LNCAP (cell line): ENCODE measurements at regions not wholly inside any gene's neighbourhood (a gene's known extent, or its start where the extent isn't known, plus 50 kb on each side); places are given as distances from the start of the nearest gene placed in this dataset.

Source experiments
- CTCF ChIP-seq: fragments of 450-650 bp; IDR thresholded peaks from 2 replicates; pipeline ENCODE4 v1.5.1; 2017; ENCODE audit warnings: mild to moderate bottlenecking

DNA sequence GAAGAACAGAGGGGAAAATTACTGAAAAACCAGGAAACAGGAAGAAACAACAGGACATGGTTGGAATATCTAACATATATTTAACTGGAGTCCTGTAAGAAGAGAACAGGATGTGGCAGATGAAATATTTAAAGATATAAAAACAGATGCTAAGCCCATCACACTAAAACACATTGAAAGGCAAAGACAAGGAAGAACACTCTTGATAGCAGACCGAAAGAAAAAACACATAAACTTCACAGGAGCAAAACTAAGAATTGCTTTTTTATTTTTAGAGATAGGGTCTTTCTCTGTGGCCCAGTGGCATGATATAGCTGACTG lies 324.4 kb upstream of the ARRDC3 start:
- TF ChIP-seq CTCF, result no peak

DNA sequence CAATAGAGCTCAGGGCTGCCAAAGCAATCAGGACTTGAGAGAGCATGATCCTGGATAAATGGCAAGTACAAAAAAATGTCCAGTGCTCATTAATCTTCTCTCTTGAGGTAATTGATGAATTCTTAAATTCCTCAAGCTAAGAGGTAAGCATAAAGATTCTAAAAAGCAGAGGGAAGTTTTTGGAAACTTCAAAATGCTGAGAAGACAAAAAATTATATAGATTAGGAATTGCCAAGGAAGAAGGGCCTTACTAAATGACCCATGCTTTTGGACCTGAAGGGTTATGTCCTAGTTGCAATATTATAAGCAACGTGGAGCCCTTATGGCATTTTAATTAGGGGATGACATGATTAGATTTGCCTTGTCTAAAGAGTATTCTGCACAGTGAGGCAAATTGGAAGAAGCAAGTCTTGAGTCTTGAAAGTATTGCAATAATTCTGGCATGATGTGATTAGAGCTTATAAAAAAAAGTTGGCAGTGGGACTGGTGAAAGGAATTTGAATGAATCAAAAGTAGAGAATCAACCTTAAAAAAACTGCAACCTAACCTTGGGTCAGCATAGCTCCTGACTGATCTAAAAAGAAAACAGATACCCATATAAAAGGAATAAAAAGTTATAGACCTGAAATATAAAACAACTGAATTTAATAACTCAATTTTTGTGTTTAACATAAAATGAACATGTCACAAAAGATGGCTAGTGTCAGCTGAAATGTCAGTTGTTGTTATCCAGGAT lies 323.8 kb upstream of the ARRDC3 start:
- no peak for TF ChIP-seq CTCF

DNA sequence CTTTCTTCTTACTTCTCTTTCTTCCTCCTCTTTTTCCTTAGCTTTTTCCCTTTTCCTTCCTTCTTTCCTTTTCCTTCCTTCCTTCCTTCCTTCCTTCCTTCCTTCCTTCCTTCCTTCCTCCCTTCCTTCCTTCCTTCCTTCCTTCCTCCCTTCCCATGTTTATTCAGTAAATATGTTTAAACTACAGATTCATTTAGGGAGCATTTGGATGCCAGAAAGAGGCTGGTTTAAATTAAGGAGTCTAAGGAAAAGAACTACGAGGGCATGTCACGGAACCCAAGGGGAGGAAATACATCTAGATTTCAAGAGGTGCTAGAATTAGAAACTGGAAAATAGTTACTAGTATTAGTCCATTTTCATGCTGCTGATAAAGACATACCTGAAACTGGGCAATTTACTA lies 320.0 kb upstream of the ARRDC3 start:
- no peak for TF ChIP-seq CTCF

DNA sequence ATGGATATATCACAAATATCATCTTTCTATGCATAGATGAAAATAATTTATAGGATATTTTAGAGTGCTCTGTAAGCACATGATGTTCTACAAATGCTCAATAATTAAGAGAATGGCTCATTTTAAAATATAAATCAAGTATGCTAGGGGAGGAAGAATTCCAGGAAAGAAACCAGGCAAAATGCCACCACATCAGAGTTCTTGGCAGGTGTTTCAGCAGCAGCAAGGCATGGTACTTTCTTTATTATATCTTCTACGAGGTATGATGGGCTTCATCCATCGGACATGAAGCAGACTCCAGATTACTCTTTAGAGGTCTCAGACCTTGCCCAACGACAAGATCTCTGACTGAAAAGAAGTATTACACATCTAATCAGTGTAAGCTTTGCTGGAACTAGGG lies 316.3 kb upstream of the ARRDC3 start:
- TF ChIP-seq CTCF, result no peak

GRCh38 chr5:91691592-91691991 lies 308.5 kb upstream of the ARRDC3 start:
- TF ChIP-seq CTCF, result no peak

- no peak for TF ChIP-seq CTCF
These were observed 307.8 kb upstream of the ARRDC3 start for GRCh38 chr5:91690921-91691320.

DNA sequence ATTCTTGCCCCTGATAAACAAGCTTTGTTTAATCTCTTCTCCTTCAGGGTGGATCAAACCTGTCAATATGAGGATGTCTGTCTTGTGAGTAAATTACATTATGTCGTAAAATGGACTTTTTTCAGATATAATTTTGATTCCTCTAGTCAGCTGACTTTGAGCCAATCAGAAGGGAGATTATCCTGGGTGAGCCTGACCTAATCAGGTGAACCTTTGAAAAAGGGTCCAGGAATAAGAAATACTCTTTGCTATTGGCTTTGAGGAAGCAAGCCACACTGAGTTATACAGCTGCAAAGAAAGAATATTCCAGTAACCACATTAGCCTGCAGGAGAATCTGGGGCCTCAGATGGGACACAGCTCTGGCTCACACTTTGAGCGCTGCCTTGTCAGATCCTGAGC lies 304.3 kb upstream of the ARRDC3 start:
- no peak for TF ChIP-seq CTCF

DNA sequence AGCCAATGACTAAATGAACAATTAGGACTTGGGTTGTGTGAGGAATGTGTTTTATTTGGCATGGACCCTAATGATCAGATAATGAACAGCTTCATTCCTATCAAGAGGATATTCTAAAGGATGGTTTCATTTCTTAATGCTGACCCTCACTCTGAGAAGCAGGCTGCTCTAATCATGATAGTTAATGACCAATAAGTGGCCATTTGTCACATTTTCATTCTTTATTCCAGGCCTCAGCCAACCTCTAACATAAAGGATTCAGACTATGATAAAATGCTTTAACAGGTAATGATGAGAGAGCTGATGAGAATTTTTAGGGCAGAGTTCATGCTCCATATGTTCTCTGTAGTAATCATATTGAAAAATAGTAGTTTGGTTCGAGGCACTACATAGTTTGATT lies 301.5 kb upstream of the ARRDC3 start:
- TF ChIP-seq CTCF, result no peak
